GM19397 (cell line): ENCODE measurements at regions not wholly inside any gene's neighbourhood (a gene's known extent, or its start where the extent isn't known, plus 50 kb on each side); places are given as distances from the start of the nearest gene placed in this dataset.
"Not testable (repeated sequence)": the region's sequence is repeated elsewhere in the genome, so short reads cannot be mapped to it uniquely, and the experiment has no call there.

Experiments
- ATAC-seq: cut with Tn5 transposase; IDR thresholded peaks from one replicate; pipeline ENCODE4 v1.9.1; 2021; ENCODE audit warnings: mild to moderate bottlenecking, moderate library complexity; ENCODE audit not compliant: unreplicated experiment

DNA sequence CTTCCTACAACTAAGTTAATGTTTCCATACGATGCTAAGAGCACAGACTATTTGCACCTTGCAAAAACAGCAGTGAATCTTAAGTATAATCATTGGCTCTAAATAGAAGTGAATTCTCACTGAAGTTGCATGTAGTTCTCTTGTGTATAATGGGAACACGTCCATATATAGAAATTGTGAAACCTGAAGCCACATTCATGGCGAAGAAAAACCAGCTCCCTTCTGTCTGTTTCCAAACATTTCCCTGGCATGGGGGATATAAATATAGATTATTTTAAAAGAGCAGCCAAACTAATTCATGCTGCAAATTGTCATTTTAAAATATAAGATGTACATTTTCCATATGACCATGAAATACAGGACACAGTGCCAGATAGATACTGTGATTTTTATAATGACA lies 71.1 kb downstream of the TRAM1L1 start:
- no peak for ATAC-seq

DNA sequence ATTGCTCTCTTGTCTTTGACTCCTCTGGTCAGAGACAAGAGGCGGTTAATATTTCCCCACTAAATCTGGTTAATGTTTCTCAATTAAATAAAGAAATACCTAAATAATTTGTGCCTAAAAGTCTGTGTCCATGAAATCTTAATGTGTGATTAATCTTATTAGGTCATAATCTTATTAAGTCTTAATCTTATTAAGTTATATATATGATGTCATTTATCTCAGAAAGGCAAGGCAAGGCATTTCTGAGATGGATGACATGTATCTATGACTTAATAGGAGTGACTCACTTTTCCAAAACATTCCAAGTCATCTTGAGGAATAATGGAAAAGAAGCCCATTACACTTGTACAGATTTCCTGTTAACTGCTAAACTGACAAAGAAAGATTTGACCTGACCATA lies 74.7 kb downstream of the TRAM1L1 start:
- ATAC-seq = no peak

- no peak for ATAC-seq
Observed at GRCh38 chr4:117001077-117001476, 84.3 kb downstream of the TRAM1L1 start.

DNA sequence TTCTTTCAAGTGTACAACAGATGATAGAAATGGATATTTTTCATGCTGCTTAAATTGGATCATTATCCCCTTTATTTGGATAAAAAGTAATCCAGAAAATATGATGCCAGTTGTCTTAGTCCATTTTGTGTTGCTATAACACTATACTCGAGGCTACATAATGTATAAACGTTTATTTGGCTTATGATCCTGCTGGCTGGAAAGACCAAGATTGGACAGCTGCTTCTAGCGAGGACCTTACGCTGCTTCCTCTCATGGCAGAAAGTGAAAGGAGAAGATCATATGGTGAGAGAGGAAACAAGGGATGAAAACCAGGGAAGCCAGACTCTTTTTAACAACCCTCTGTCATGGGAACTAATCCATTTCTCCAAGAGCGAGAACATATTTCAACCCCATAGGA lies 102.7 kb downstream of the TRAM1L1 start:
- ATAC-seq = no peak

- ATAC-seq = not testable (repeated sequence)
Observed at GRCh38 chr4:116980436-116980835, 104.9 kb downstream of the TRAM1L1 start.

DNA sequence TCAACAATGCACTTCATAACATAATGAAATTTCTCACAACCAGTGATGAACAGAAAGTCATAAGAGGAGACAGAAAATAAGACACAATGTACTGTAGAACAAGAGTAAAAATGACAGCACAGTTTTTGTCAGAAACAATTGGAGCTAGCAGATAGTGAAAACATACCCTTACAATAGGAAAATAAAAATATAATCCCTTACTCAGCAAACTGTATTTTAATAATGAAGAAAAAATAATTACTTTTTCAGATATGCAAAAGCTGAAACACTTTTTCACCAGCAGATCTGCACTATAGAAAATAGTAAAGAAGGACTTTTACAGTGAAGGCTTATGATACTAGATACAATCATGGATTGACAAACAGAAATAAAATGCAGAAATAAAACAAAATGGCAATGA lies 126.3 kb downstream of the TRAM1L1 start:
- no peak for ATAC-seq

DNA sequence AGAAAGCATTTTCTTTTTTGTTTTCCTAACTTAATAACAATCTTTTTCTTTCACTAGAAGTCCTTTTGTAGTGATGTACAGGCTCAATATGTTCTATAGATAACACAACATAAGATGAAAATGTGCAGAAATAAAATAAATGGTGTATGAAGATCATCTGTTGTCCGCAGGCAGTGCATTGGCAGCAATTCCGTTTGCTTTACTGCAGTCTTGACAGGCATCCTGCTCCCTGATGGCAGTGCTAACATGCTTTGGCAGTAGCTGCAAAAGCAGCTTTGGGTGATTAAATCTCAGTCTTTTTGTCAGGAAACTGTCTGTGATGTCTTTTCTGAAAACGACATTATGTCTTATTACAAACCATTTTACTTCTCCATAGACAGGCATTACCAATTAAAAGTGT lies 131.4 kb downstream of the TRAM1L1 start:
- ATAC-seq = no peak

- no peak for ATAC-seq
Observed at GRCh38 chr4:116952530-116953136, 132.7 kb downstream of the TRAM1L1 start.

GRCh38 chr4:116949856-116950255 lies 135.5 kb downstream of the TRAM1L1 start:
- no peak for ATAC-seq

- ATAC-seq = no peak
Observed at GRCh38 chr4:116942315-116942714, 143.1 kb downstream of the TRAM1L1 start.

DNA sequence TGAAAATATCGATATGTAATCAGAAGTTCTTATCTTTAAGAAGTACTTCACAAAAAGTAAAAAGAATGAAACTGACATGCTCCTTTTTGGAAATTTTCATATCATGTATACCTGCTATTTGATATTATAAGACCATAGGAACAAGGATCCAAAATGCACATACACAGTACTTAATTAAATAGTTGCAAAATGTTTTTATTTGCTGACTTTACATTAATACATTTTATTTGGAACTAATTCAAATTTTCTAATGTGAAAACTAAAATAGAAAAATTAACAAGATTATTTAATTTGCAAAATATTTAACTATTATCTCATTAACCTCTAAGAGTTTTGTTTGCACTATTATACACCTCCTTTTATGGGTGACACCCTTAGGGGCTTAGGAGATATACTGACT lies 155.0 kb downstream of the TRAM1L1 start:
- ATAC-seq = no peak

DNA sequence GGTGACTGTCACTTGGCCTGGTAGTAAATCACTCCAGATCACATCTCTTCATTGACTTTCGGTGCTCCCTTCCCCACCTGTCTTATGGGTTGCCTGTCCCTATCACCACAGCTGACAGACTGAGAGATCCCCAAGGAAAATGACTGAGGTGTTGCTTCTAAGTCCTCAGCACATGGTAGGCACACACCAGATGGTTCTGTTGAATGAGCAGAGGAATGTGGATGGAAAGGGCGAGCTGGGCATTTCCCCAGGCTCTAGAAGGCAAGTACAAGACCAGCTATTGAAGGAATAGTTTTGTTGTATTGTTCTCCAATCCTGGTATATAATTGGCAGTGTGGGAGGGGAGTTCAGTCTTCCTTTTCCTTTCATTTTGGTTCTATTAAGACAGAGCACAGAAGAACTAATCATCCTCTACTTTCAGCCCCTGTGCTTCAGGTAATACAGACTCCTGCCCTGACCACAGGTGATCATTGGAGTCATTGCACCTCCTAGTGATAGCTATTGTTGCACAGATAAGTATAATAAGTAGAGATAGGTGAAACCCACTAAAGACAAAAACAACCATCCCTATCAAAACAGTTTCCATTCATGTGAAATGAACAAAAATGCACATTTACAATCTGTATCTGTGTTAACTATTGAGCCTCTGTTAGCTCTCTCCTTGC lies 158.6 kb downstream of the TRAM1L1 start:
- ATAC-seq = no peak

- ATAC-seq = no peak
Observed at GRCh38 chr4:116925900-116926457, 159.4 kb downstream of the TRAM1L1 start.

- no peak for ATAC-seq
Observed at GRCh38 chr4:116923389-116923788, 162.0 kb downstream of the TRAM1L1 start.

DNA sequence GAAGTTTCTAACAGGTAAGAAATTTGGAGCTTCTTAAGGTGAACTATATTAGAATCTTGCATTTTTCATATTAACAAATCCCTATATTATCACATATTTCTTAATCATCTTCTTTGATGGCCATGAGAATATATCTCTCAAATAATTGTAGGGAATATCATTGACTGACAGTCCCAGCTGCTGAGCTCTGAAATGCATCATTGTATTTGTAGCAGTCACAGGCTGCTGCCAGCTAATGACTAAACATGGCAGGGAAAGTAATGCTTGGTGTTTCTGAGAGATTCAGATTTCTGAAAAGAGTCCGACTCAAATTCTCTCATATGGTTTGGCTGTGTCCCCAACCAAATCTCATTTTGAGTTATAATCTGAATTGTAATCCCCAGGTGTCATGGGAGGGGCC lies 171.9 kb downstream of the TRAM1L1 start:
- ATAC-seq = no peak

DNA sequence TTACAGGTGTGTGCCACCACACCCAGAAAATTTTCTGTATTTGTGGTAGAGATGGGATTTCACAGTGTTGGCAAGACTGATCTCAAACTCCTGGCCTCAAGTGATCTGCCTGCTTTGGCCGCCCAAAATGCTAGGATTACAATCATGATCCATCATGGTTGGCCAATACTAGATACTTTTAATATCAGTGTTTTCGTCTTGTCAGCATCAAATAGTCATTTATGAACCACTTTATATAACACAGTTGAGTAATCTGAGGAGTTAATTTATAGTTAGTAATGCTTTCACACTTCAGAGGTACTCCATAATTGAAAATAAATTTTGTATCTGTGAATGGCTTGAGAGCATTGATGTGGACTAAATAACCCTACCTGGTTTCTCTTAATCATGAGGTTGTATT lies 178.6 kb downstream of the TRAM1L1 start:
- ATAC-seq = no peak

DNA sequence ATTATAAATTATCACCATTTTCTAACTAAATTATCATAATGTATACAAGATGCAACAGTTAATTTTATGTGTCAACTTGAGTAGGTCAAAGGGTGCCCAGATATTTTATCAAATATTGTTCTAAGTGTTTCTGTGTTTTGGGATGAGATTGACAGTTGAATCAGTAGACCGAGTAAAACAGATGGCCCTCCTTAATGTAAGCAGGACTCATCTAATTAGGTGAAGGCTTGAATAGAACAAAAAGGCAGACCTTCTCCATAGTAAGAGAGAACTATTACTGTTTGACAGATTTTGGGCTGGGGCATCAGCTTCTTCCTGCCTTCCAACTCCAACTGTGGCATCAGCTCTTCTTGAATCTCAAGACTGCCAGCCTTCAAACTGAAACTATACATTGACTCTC lies 185.8 kb downstream of the TRAM1L1 start:
- ATAC-seq = no peak

- no peak for ATAC-seq
Observed at GRCh38 chr4:116885579-116885978, 199.8 kb downstream of the TRAM1L1 start.

GRCh38 chr4:116882503-116882902 lies 202.9 kb downstream of the TRAM1L1 start:
- no peak for ATAC-seq

GRCh38 chr4:116881077-116881476 lies 204.3 kb downstream of the TRAM1L1 start:
- peak; percentile 58 for ATAC-seq

- ATAC-seq = peak; percentile 64
Observed at GRCh38 chr4:116880625-116881024, 204.8 kb downstream of the TRAM1L1 start.

DNA sequence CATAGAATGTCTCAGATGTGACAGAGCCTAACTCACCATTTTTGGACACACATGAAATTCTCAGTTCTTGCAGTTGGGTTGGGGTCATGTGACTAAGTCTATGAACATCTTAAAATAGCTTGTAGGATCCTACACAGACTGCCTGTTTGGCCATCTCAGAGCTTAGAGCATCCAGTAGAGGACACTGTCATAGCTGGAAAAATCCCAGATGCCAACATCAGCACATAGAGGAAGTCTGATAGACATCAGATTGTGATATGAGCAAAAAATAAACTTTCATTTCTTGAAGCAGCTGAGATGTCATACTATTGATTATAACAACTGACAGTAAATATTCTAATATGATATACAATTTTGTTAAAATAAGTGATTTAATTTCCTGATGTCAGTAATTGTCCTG lies 207.1 kb downstream of the TRAM1L1 start:
- ATAC-seq = no peak

DNA sequence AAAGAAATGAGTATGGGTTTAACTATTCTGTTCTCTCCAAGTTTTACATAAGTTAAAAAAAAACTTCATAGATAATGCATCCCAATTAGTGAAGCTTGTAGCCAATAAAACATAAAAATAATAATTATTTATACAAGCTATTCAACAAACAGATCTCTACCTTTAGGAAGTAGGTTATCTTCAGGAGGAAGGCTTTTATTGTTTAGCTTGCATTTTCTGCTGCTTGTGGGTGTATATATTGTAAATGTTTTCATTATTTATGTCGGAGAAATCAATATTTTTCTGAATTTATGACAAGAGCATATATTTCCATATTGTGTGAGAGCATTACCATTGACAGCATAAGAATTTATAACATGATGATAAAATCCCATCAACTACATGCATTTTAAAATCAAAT lies 208.3 kb downstream of the TRAM1L1 start:
- ATAC-seq = no peak
